Parathyroid adenoma (tissue), 2 donors: ENCODE measurements at regions not wholly inside any gene's neighbourhood (a gene's known extent, or its start where the extent isn't known, plus 50 kb on each side); places are given as distances from the start of the nearest gene placed in this dataset.
A peak's percentile ranks its signal among the peaks of the same experiment; 100 is the strongest.
"Not testable (repeated sequence)": the region's sequence is repeated elsewhere in the genome, so short reads cannot be mapped to it uniquely, and the experiment has no call there.

Source experiments
- H2AFZ ChIP-seq: fragments of 300-600 bp; sonication (generic); one replicate; pipeline ENCODE4 v1.7.0; 2017; ENCODE audit warnings: antibody characterized with exemption, mild to moderate bottlenecking
- H3K27ac ChIP-seq: fragments of 300-600 bp; sonication (generic); one replicate; pipeline ENCODE4 v1.7.0; 2017
- H3K27me3 ChIP-seq: fragments of 300-600 bp; sonication (generic); one replicate; pipeline ENCODE4 v1.7.0; 2017; ENCODE audit warnings: low read length; ENCODE audit not compliant: control insufficient read depth, insufficient read depth
- H3K36me3 ChIP-seq: fragments of 300-600 bp; sonication (generic); one replicate; pipeline ENCODE4 v1.7.0; 2017; ENCODE audit warnings: low read length; ENCODE audit not compliant: control insufficient read depth, insufficient read depth
- H3K4me1 ChIP-seq: fragments of 300-600 bp; sonication (generic); one replicate; pipeline ENCODE4 v1.7.0; 2017; ENCODE audit warnings: control low read depth
- H3K4me2 ChIP-seq: fragments of 300-600 bp; sonication (generic); one replicate; pipeline ENCODE4 v1.7.0; 2017; ENCODE audit warnings: low read length
- H3K4me3 ChIP-seq: fragments of 300-600 bp; sonication (generic); one replicate; pipeline ENCODE4 v1.7.0; 2017; ENCODE audit warnings: low read depth, low read length
- H3K79me2 ChIP-seq: fragments of 300-600 bp; sonication (generic); one replicate; pipeline ENCODE4 v1.7.0; 2017; ENCODE audit warnings: control low read depth
- H3K9ac ChIP-seq: fragments of 300-600 bp; sonication (generic); one replicate; pipeline ENCODE4 v1.7.0; 2017; ENCODE audit warnings: mild to moderate bottlenecking
- H3K9me3 ChIP-seq: fragments of 300-600 bp; sonication (generic); one replicate; pipeline ENCODE4 v1.7.0; 2017; ENCODE audit warnings: low read length; ENCODE audit not compliant: control insufficient read depth
- CTCF ChIP-seq: fragments of 300-600 bp; sonication (generic); IDR thresholded peaks from one replicate; pipeline ENCODE4 v1.7.0; 2017; ENCODE audit warnings: antibody characterized with exemption, mild to moderate bottlenecking
- donor health status: primary hyperparathyroidism.

GRCh38 chr9:94445863-94446262 is 109.0 kb upstream of the PCAT7 start:
- no peaks in the 10 kb centered on the region for H3K9me3 ChIP-seq
- peak overlapping the region; percentile 44 for H3K27ac ChIP-seq
- no peak overlapping the region for H3K9ac ChIP-seq
- no peak overlapping the region for H3K4me3 ChIP-seq
- H3K4me2 ChIP-seq = no peak overlapping the region
- no peaks in the 10 kb centered on the region for H3K36me3 ChIP-seq
- H2AFZ ChIP-seq = no peak overlapping the region
- TF ChIP-seq CTCF = no peak
- peaks cover 3% of the 10 kb centered on the region for H3K79me2 ChIP-seq
- no peaks in the 10 kb centered on the region for H3K27me3 ChIP-seq
- peaks cover 3% of the 10 kb centered on the region for H3K4me1 ChIP-seq

GRCh38 chr9:94449486-94449885 is 105.4 kb upstream of the PCAT7 start:
- Histone ChIP-seq H3K4me1 (peaks cover 3% of the 10 kb centered on the region), H3K9ac (no peak overlapping the region), H3K36me3 (no peaks in the 10 kb centered on the region), H3K4me3 (no peak overlapping the region), H3K27me3 (no peaks in the 10 kb centered on the region), H3K9me3 (no peaks in the 10 kb centered on the region), H3K4me2 (no peak overlapping the region), H3K27ac (no peak overlapping the region), H2AFZ (no peak overlapping the region), H3K79me2 (peaks cover 3% of the 10 kb centered on the region)
- no peak for TF ChIP-seq CTCF

GRCh38 chr9:94464790-94465189 is 90.1 kb upstream of the PCAT7 start:
- H3K9me3 ChIP-seq = no peaks in the 10 kb centered on the region
- H3K36me3 ChIP-seq = no peaks in the 10 kb centered on the region
- no peaks in the 10 kb centered on the region for H3K4me1 ChIP-seq
- no peak overlapping the region for H3K9ac ChIP-seq
- no peak overlapping the region for H3K4me2 ChIP-seq
- no peak overlapping the region for H2AFZ ChIP-seq
- H3K4me3 ChIP-seq = no peak overlapping the region
- no peak overlapping the region for H3K27ac ChIP-seq
- H3K79me2 ChIP-seq = no peaks in the 10 kb centered on the region
- TF ChIP-seq CTCF = no peak
- no peaks in the 10 kb centered on the region for H3K27me3 ChIP-seq

- H3K79me2 ChIP-seq, H3K36me3 ChIP-seq, H3K4me2 ChIP-seq, H3K4me1 ChIP-seq, H2AFZ ChIP-seq, H3K27me3 ChIP-seq, H3K9ac ChIP-seq, H3K27ac ChIP-seq, H3K9me3 ChIP-seq, H3K4me3 ChIP-seq: not testable (repeated sequence)
Observed at GRCh38 chr9:94472063-94472462, 82.8 kb upstream of the PCAT7 start.

GRCh38 chr9:94472806-94473360 is 82.0 kb upstream of the PCAT7 start:
- no peaks in the 10 kb centered on the region for H3K79me2 ChIP-seq
- no peaks in the 10 kb centered on the region for H3K27me3 ChIP-seq
- H3K9ac ChIP-seq = no peak overlapping the region
- H3K4me1 ChIP-seq = no peaks in the 10 kb centered on the region
- no peak overlapping the region for H3K27ac ChIP-seq
- no peak for TF ChIP-seq CTCF
- H3K4me2 ChIP-seq = no peak overlapping the region
- H3K9me3 ChIP-seq = no peaks in the 10 kb centered on the region
- H3K4me3 ChIP-seq = no peak overlapping the region
- H3K36me3 ChIP-seq = no peaks in the 10 kb centered on the region
- no peak overlapping the region for H2AFZ ChIP-seq
